Smooth muscle cell (in vitro differentiated cells): ENCODE measurements at regions not wholly inside any gene's neighbourhood (a gene's known extent, or its start where the extent isn't known, plus 50 kb on each side); places are given as distances from the start of the nearest gene placed in this dataset.
A peak's percentile ranks its signal among the peaks of the same experiment; 100 is the strongest.

Experiments used
- DNase-seq: peaks from one replicate; lab custom pipeline; 2025; ENCODE audit not compliant: unreplicated experiment; lab: John Stamatoyannopoulos, UW
- H2AFZ ChIP-seq: fragments of 200-600 bp; sonication (generic); 2 replicates; pipeline ENCODE4 v1.6.0; 2016; ENCODE audit warnings: antibody characterized with exemption, low read depth, mild to moderate bottlenecking
- H3F3A ChIP-seq: fragments of 200-600 bp; sonication (generic); 2 replicates; pipeline ENCODE4 v1.6.0; 2017; ENCODE audit warnings: antibody characterized with exemption, low read depth
- H3K27ac ChIP-seq: fragments of 200-600 bp; sonication (generic); 2 replicates; pipeline ENCODE4 v1.5.1; 2016; ENCODE audit warnings: low read depth, mild to moderate bottlenecking
- H3K27me3 ChIP-seq: fragments of 200-600 bp; sonication (generic); 2 replicates; pipeline ENCODE4 v1.6.1; 2016; ENCODE audit warnings: low read depth, mild to moderate bottlenecking
- H3K36me3 ChIP-seq: fragments of 200-600 bp; sonication (generic); 2 replicates; pipeline ENCODE4 v1.5.1; 2016; ENCODE audit warnings: low read depth
- H3K4me1 ChIP-seq: fragments of 200-600 bp; sonication (generic); 2 replicates; pipeline ENCODE4 v1.5.1; 2016; ENCODE audit warnings: low read depth
- H3K4me2 ChIP-seq: fragments of 200-600 bp; sonication (generic); 2 replicates; pipeline ENCODE4 v1.6.0; 2016; ENCODE audit warnings: mild to moderate bottlenecking
- H3K4me3 ChIP-seq: fragments of 200-600 bp; sonication (generic); 2 replicates; pipeline ENCODE4 v1.5.1; 2016; ENCODE audit warnings: mild to moderate bottlenecking
- H3K79me2 ChIP-seq: fragments of 200-600 bp; sonication (generic); 2 replicates; pipeline ENCODE4 v1.6.0; 2016; ENCODE audit warnings: low read depth, mild to moderate bottlenecking
- H3K9ac ChIP-seq: fragments of 200-600 bp; sonication (generic); 2 replicates; pipeline ENCODE4 v1.6.0; 2016; ENCODE audit warnings: low read depth
- H3K9me3 ChIP-seq: fragments of 200-600 bp; sonication (generic); replicated peaks from 2 replicates; pipeline ENCODE4 v1.5.1; 2016; ENCODE audit warnings: low read depth
- H4K20me1 ChIP-seq: fragments of 200-600 bp; sonication (generic); 2 replicates; pipeline ENCODE4 v1.6.0; 2016; ENCODE audit warnings: low read depth
- CTCF ChIP-seq: fragments of 200-600 bp; sonication (generic); IDR thresholded peaks from 2 replicates; pipeline ENCODE4 v1.5.1; 2017; ENCODE audit warnings: borderline replicate concordance, mild to moderate bottlenecking, antibody characterized with exemption; ENCODE audit not compliant: insufficient read depth, poor library complexity, severe bottlenecking
- WGBS: methylation state at CpG from one replicate; pipeline ENCODE4 v1.1.7; 2016; ENCODE audit warnings: low lambda C conversion rate; 5-methylcytosine and 5-hydroxymethylcytosine counted together

GRCh38 chr7:80346704-80347103 lies 165.2 kb downstream of the GNAT3 start:
- Histone ChIP-seq H2AFZ (no peak overlapping the region), H3K36me3 (no peaks in the 10 kb centered on the region), H3F3A (no peaks in the 10 kb centered on the region), H3K4me3 (no peak overlapping the region), H3K9ac (no peak overlapping the region), H3K27ac (no peak overlapping the region), H3K79me2 (no peaks in the 10 kb centered on the region), H3K4me1 (no peaks in the 10 kb centered on the region), H4K20me1 (no peaks in the 10 kb centered on the region), H3K4me2 (peak overlapping the region; percentile 22), H3K27me3 (no peaks in the 10 kb centered on the region), H3K9me3 (no peaks in the 10 kb centered on the region)
- WGBS, result 70% methylated on average over 3 of the region's 3 CpGs
- TF ChIP-seq CTCF, result no peak
- no peak for DNase-seq

- Histone ChIP-seq H3K9ac (no peak overlapping the region), H3K27ac (peak overlapping the region; percentile 59)
These were observed 176.2 kb downstream of the GNAT3 start for GRCh38 chr7:80335511-80336231.

GRCh38 chr7:80334908-80335307 lies 177.0 kb downstream of the GNAT3 start:
- peak overlapping the region; percentile 36 for H3K4me2 ChIP-seq
- no peak overlapping the region for H3K4me3 ChIP-seq
- H3K9ac ChIP-seq, result no peak overlapping the region
- H3K27me3 ChIP-seq, result no peaks in the 10 kb centered on the region
- no peaks in the 10 kb centered on the region for H3K36me3 ChIP-seq
- no peak for DNase-seq
- H3K4me1 ChIP-seq, result peaks cover 23% of the 10 kb centered on the region
- H4K20me1 ChIP-seq, result no peaks in the 10 kb centered on the region
- no peaks in the 10 kb centered on the region for H3K79me2 ChIP-seq
- H3K27ac ChIP-seq, result peak overlapping the region; percentile 59
- peak overlapping the region; percentile 20 for H2AFZ ChIP-seq
- no peak for TF ChIP-seq CTCF
- no peaks in the 10 kb centered on the region for H3K9me3 ChIP-seq
- peaks cover 5% of the 10 kb centered on the region for H3F3A ChIP-seq

More at GRCh38 chr7:80335511-80336231, 176.2 kb downstream of the GNAT3 start:
- Histone ChIP-seq H3F3A (no peaks in the 10 kb centered on the region), H2AFZ (peak overlapping the region; percentile 31), H3K4me2 (peak overlapping the region; percentile 36), H3K4me3 (no peak overlapping the region), H3K9me3 (no peaks in the 10 kb centered on the region), H3K27me3 (no peaks in the 10 kb centered on the region), H3K4me1 (peaks cover 20% of the 10 kb centered on the region), H3K79me2 (no peaks in the 10 kb centered on the region), H4K20me1 (no peaks in the 10 kb centered on the region), H3K36me3 (no peaks in the 10 kb centered on the region)
- no peak for DNase-seq
- TF ChIP-seq CTCF, result no peak
- 35% methylated on average over 7 of the region's 7 CpGs for WGBS

- Histone ChIP-seq H3K9me3 (no peaks in the 10 kb centered on the region), H3F3A (peaks cover 5% of the 10 kb centered on the region), H3K36me3 (no peaks in the 10 kb centered on the region), H4K20me1 (no peaks in the 10 kb centered on the region), H3K27me3 (no peaks in the 10 kb centered on the region), H2AFZ (no peak overlapping the region), H3K4me2 (no peak overlapping the region), H3K9ac (no peak overlapping the region), H3K4me3 (no peak overlapping the region), H3K79me2 (no peaks in the 10 kb centered on the region), H3K27ac (peak overlapping the region; percentile 59), H3K4me1 (peaks cover 24% of the 10 kb centered on the region)
- DNase-seq, result no peak
- TF ChIP-seq CTCF, result no peak
- 94% methylated on average over 1 of the region's 1 CpG for WGBS
These were observed 177.7 kb downstream of the GNAT3 start for GRCh38 chr7:80334196-80334595.
